NCI-H1092 (cell line): ENCODE measurements at regions not wholly inside any gene's neighbourhood (a gene's known extent, or its start where the extent isn't known, plus 50 kb on each side); places are given as distances from the start of the nearest gene placed in this dataset.

ENCODE experiments used
- DNase-seq: peaks from one replicate; lab custom pipeline; 2025; lab: John Stamatoyannopoulos, UW

- no peak for DNase-seq
Observed at GRCh38 chr5:166961028-166961427, 1330.4 kb upstream of the WWC1 start.

GRCh38 chr5:166961913-166962312 lies 1329.5 kb upstream of the WWC1 start:
- DNase-seq = no peak

GRCh38 chr5:166962461-166962860 lies 1329.0 kb upstream of the WWC1 start:
- DNase-seq = no peak

GRCh38 chr5:166963596-166963995 lies 1327.8 kb upstream of the WWC1 start:
- no peak for DNase-seq

GRCh38 chr5:166977911-166978422 lies 1313.5 kb upstream of the WWC1 start:
- DNase-seq = no peak

- no peak for DNase-seq
Observed at GRCh38 chr5:166979307-166979895, 1312.0 kb upstream of the WWC1 start.

- DNase-seq = no peak
Observed at GRCh38 chr5:166980666-166981065, 1310.8 kb upstream of the WWC1 start.

- DNase-seq = no peak
Observed at GRCh38 chr5:166982226-166982625, 1309.2 kb upstream of the WWC1 start.

GRCh38 chr5:166991601-166992000 lies 1299.8 kb upstream of the WWC1 start:
- DNase-seq = no peak

GRCh38 chr5:166992108-166992507 lies 1299.3 kb upstream of the WWC1 start:
- no peak for DNase-seq

- DNase-seq = no peak
Observed at GRCh38 chr5:166992874-166993722, 1298.3 kb upstream of the WWC1 start.

- DNase-seq = no peak
Observed at GRCh38 chr5:166994226-166994625, 1297.2 kb upstream of the WWC1 start.

- no peak for DNase-seq
Observed at GRCh38 chr5:167001246-167001645, 1290.2 kb upstream of the WWC1 start.

GRCh38 chr5:167008705-167009104 lies 1282.7 kb upstream of the WWC1 start:
- DNase-seq = no peak

GRCh38 chr5:167011196-167011595 lies 1280.2 kb upstream of the WWC1 start:
- no peak for DNase-seq

GRCh38 chr5:167012123-167013034 lies 1279.1 kb upstream of the WWC1 start:
- DNase-seq = no peak

GRCh38 chr5:167014401-167015056 lies 1276.9 kb upstream of the WWC1 start:
- no peak for DNase-seq

GRCh38 chr5:167020418-167020817 lies 1271.0 kb upstream of the WWC1 start:
- no peak for DNase-seq

- DNase-seq = no peak
Observed at GRCh38 chr5:167029488-167029887, 1262.0 kb upstream of the WWC1 start.

- DNase-seq = no peak
Observed at GRCh38 chr5:167030500-167031120, 1260.8 kb upstream of the WWC1 start.

- DNase-seq = no peak
Observed at GRCh38 chr5:167036585-167036984, 1254.9 kb upstream of the WWC1 start.
